Neuronal stem cell (in vitro differentiated cells): ENCODE measurements at regions not wholly inside any gene's neighbourhood (a gene's known extent, or its start where the extent isn't known, plus 50 kb on each side); places are given as distances from the start of the nearest gene placed in this dataset.
A peak's percentile ranks its signal among the peaks of the same experiment; 100 is the strongest.

Experiments
- DNase-seq: peaks from one replicate; pipeline ENCODE4 v3.0.0-alpha.2; 2013; ENCODE audit warnings: low spot score
- H2AFZ ChIP-seq: one replicate; pipeline ENCODE4 v1.6.1; 2013; ENCODE audit warnings: mild to moderate bottlenecking, low read length, inconsistent platforms
- H2AK5ac ChIP-seq: 2 replicates; pipeline ENCODE4 v1.6.1; 2013; ENCODE audit warnings: low read depth, mild to moderate bottlenecking, inconsistent platforms, low read length, moderate library complexity, mixed read lengths
- H2BK120ac ChIP-seq: 2 replicates; pipeline ENCODE4 v1.6.1; 2013; ENCODE audit warnings: low read depth, mild to moderate bottlenecking, inconsistent platforms, low read length, moderate library complexity, mixed read lengths
- H2BK12ac ChIP-seq: one replicate; pipeline ENCODE4 v1.6.1; 2013; ENCODE audit warnings: low read length, inconsistent platforms
- H2BK15ac ChIP-seq: 2 replicates; pipeline ENCODE4 v1.6.1; 2013; ENCODE audit warnings: mild to moderate bottlenecking, low read length, inconsistent platforms, mixed read lengths
- H2BK5ac ChIP-seq: one replicate; pipeline ENCODE4 v1.6.1; 2013; ENCODE audit warnings: inconsistent platforms, mild to moderate bottlenecking, low read length, moderate library complexity
- H3K14ac ChIP-seq: one replicate; pipeline ENCODE4 v1.6.1; 2013; ENCODE audit warnings: low read length, inconsistent platforms
- H3K18ac ChIP-seq: 2 replicates; pipeline ENCODE4 v1.6.1; 2013; ENCODE audit warnings: low read length, inconsistent platforms
- H3K23ac ChIP-seq: 2 replicates; pipeline ENCODE4 v1.6.1; 2013; ENCODE audit warnings: low read depth, mild to moderate bottlenecking, mixed read lengths, low read length, inconsistent platforms; ENCODE audit not compliant: poor library complexity
- H3K27ac ChIP-seq: replicated peaks from 3 replicates; pipeline ENCODE4 v1.5.1; 2013; ENCODE audit warnings: low read length, inconsistent platforms
- H3K27me3 ChIP-seq, 3 experiments: 2 replicates each; pipeline ENCODE4 v1.6.1; 2013; ENCODE audit warnings: low read length in 3 of 3, mild to moderate bottlenecking in 2 of 3, inconsistent platforms in 1 of 3, low read depth in 1 of 3, mixed read lengths in 1 of 3, moderate library complexity in 1 of 3; ENCODE audit not compliant: control insufficient read depth in 3 of 3, insufficient read depth in 3 of 3
- H3K36me3 ChIP-seq, 2 donors: replicated peaks in 1 of 2; 2 replicates each; pipeline ENCODE4 v1.6.1; 2013; ENCODE audit warnings: low read length in 2 of 2; ENCODE audit not compliant: control insufficient read depth in 2 of 2, insufficient read depth in 2 of 2
- H3K4ac ChIP-seq: 2 replicates; pipeline ENCODE4 v1.6.1; 2013; ENCODE audit warnings: inconsistent platforms, mild to moderate bottlenecking, low read length, moderate library complexity
- H3K4me1 ChIP-seq, 2 donors: 1 replicate in 1 of 2; 2 replicates in 1 of 2; pipeline ENCODE4 v1.6.1; 2013; ENCODE audit warnings: low read length in 2 of 2, low read depth in 1 of 2; ENCODE audit not compliant: control insufficient read depth in 2 of 2, insufficient read depth in 1 of 2
- H3K4me2 ChIP-seq: one replicate; pipeline ENCODE4 v1.6.1; 2013; ENCODE audit warnings: mild to moderate bottlenecking, low read length, inconsistent platforms; ENCODE audit not compliant: insufficient read depth, poor library complexity, severe bottlenecking
- H3K4me3 ChIP-seq, 2 donors: 2 replicates each; pipeline ENCODE4 v1.5.1; 2013; ENCODE audit warnings: low read length in 2 of 2, mild to moderate bottlenecking in 2 of 2, inconsistent platforms in 1 of 2, moderate library complexity in 1 of 2
- H3K79me1 ChIP-seq: one replicate; pipeline ENCODE4 v1.6.1; 2013; ENCODE audit warnings: low read depth, mild to moderate bottlenecking, inconsistent platforms, low read length, moderate library complexity
- H3K9ac ChIP-seq: one replicate; pipeline ENCODE4 v1.6.1; 2013; ENCODE audit warnings: mild to moderate bottlenecking, low read depth, low read length, inconsistent platforms; ENCODE audit not compliant: poor library complexity
- H3K9me3 ChIP-seq, 2 donors: replicated peaks in 1 of 2; 2 replicates each; pipeline versions ENCODE3 to v1.6.1; 2013; ENCODE audit warnings: low read length in 2 of 2, mild to moderate bottlenecking in 2 of 2, inconsistent platforms in 1 of 2, low read depth in 1 of 2, mixed read lengths in 1 of 2, moderate library complexity in 1 of 2; ENCODE audit not compliant: control insufficient read depth in 2 of 2, insufficient read depth in 1 of 2
- H4K8ac ChIP-seq: one replicate; pipeline ENCODE4 v1.6.1; 2013; ENCODE audit warnings: low read depth, mild to moderate bottlenecking, inconsistent platforms, low read length, moderate library complexity
- H4K91ac ChIP-seq: one replicate; pipeline ENCODE4 v1.6.1; 2013; ENCODE audit warnings: low read length, low read depth, mild to moderate bottlenecking, inconsistent platforms; ENCODE audit not compliant: poor library complexity
- WGBS, 2 donors: extraction: QIAGEN DNeasy Blood & Tissue Kit; methylation state at CpG; one replicate each; pipeline ENCODE4 v1.1.7; 2013; ENCODE audit warnings: missing lambda C conversion rate in 2 of 2, mixed read lengths in 1 of 2; ENCODE audit not compliant: insufficient read length in 2 of 2, insufficient replicate concordance in 1 of 2; ENCODE audit errors: extremely low coverage in 2 of 2; 5-methylcytosine and 5-hydroxymethylcytosine counted together

GRCh38 chr2:145159676-145160075, 639.8 kb upstream of the ZEB2 start:
- H3K4me3 ChIP-seq = no peak overlapping the region
- H2AK5ac ChIP-seq = no peak overlapping the region

GRCh38 chr2:145157741-145158591, 638.0 kb upstream of the ZEB2 start:
- DNase-seq = no peak
- no peaks in the 10 kb centered on the region for H3K36me3 ChIP-seq
- no peak overlapping the region for H3K18ac ChIP-seq
- no peak overlapping the region for H3K4ac ChIP-seq
- H3K9ac ChIP-seq = no peak overlapping the region
- H2BK12ac ChIP-seq = no peak overlapping the region
- H2BK120ac ChIP-seq = no peak overlapping the region
- H3K79me1 ChIP-seq = no peaks in the 10 kb centered on the region
- H4K91ac ChIP-seq = no peak overlapping the region
- no peak overlapping the region for H2BK15ac ChIP-seq
- H3K4me3 ChIP-seq = peak overlapping the region in 1 of 2 donors; percentile 50
- no peak overlapping the region for H2AK5ac ChIP-seq
- H4K8ac ChIP-seq = no peak overlapping the region
- no peak overlapping the region for H2AFZ ChIP-seq
- peaks cover 0 to 1% of the 10 kb centered on the region in 2 donors for H3K9me3 ChIP-seq
- peaks cover 0 to 2% of the 10 kb centered on the region in 2 donors for H3K4me1 ChIP-seq
- no peak overlapping the region for H2BK5ac ChIP-seq
- H3K23ac ChIP-seq = no peak overlapping the region
- H3K14ac ChIP-seq = peak overlapping the region; percentile 64
- WGBS, 2 donors = no CpG with 5 or more reads among the region's 3 CpGs
- no peak overlapping the region for H3K4me2 ChIP-seq
- H3K27me3 ChIP-seq = no peaks in the 10 kb centered on the region
- H3K27ac ChIP-seq = no peak overlapping the region

More at GRCh38 chr2:145159676-145160075, 639.8 kb upstream of the ZEB2 start:
- no peak overlapping the region for H3K18ac ChIP-seq
- H3K9me3 ChIP-seq = peaks cover 0 to 1% of the 10 kb centered on the region in 2 donors
- H4K8ac ChIP-seq = no peak overlapping the region
- H3K4ac ChIP-seq = no peak overlapping the region
- no peaks in the 10 kb centered on the region for H3K27me3 ChIP-seq
- H2BK5ac ChIP-seq = no peak overlapping the region
- H3K4me1 ChIP-seq = peaks cover 0 to 2% of the 10 kb centered on the region in 2 donors
- H3K27ac ChIP-seq = no peak overlapping the region
- H2AFZ ChIP-seq = no peak overlapping the region
- DNase-seq = no peak
- H2BK15ac ChIP-seq = no peak overlapping the region
- no peak overlapping the region for H3K4me2 ChIP-seq
- H3K23ac ChIP-seq = no peak overlapping the region
- no peaks in the 10 kb centered on the region for H3K79me1 ChIP-seq
- H2BK12ac ChIP-seq = no peak overlapping the region
- H4K91ac ChIP-seq = no peak overlapping the region
- H3K9ac ChIP-seq = no peak overlapping the region
- WGBS, 2 donors = no CpG with 5 or more reads among the region's 2 CpGs
- no peaks in the 10 kb centered on the region for H3K36me3 ChIP-seq
- no peak overlapping the region for H3K14ac ChIP-seq
- no peak overlapping the region for H2BK120ac ChIP-seq

DNA sequence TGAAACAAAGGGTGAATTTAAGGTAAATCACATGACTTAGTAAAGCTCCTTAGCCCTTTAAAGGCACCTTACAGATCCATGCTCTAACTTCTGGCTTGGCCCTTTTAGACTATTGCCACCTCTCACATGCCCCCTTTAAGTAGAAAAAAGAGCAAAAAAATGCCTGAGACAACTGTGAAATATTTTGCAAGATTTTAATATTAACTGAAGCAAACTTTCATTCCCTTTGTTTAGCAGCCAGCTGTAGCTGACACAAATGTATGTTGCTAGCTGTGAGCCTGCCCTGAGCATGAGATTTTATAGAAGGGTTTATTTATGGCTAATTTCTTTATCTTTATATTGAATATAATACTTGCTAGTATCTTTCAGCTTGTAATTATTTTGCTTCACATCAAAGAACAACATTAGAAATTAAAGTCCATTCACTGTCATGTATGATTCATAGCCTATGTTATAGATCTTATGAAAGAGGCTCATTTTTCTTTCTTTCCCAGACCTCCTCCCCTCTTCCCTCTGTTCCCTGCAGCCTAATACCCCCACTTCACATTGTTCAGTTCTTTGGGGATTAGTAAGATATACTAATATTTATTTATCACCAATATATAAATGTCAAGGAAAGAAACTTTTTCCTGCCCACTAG, 637.2 kb upstream of the ZEB2 start:
- Histone ChIP-seq H2AFZ (peak overlapping the region; percentile 32), H3K27me3 (no peaks in the 10 kb centered on the region), H3K79me1 (no peaks in the 10 kb centered on the region), H3K18ac (no peak overlapping the region), H2BK12ac (no peak overlapping the region), H3K23ac (no peak overlapping the region), H2AK5ac (no peak overlapping the region), H2BK120ac (no peak overlapping the region), H3K14ac (no peak overlapping the region), H3K4me1 (peaks cover 0 to 2% of the 10 kb centered on the region in 2 donors), H4K8ac (no peak overlapping the region), H2BK15ac (no peak overlapping the region), H2BK5ac (no peak overlapping the region), H3K4me2 (no peak overlapping the region), H4K91ac (no peak overlapping the region), H3K9me3 (peaks cover 0 to 1% of the 10 kb centered on the region in 2 donors), H3K4ac (no peak overlapping the region), H3K9ac (no peak overlapping the region), H3K27ac (no peak overlapping the region), H3K4me3 (no peak overlapping the region), H3K36me3 (no peaks in the 10 kb centered on the region)
- no peak for DNase-seq

- no peak overlapping the region for H4K91ac ChIP-seq
- H4K8ac ChIP-seq = no peak overlapping the region
- H3K9ac ChIP-seq = no peak overlapping the region
- H3K4me2 ChIP-seq = no peak overlapping the region
- H2BK12ac ChIP-seq = no peak overlapping the region
- WGBS, 2 donors = no CpG with 5 or more reads among the region's 2 CpGs
- H2BK15ac ChIP-seq = no peak overlapping the region
- H3K79me1 ChIP-seq = no peaks in the 10 kb centered on the region
- H3K18ac ChIP-seq = no peak overlapping the region
- no peak overlapping the region for H3K23ac ChIP-seq
- H3K14ac ChIP-seq = no peak overlapping the region
- H3K27me3 ChIP-seq = no peaks in the 10 kb centered on the region
- peaks cover 0 to 2% of the 10 kb centered on the region in 2 donors for H3K4me1 ChIP-seq
- no peak overlapping the region for H3K27ac ChIP-seq
- no peaks in the 10 kb centered on the region for H3K36me3 ChIP-seq
- no peak overlapping the region for H3K4ac ChIP-seq
- no peak overlapping the region for H2BK5ac ChIP-seq
- no peak for DNase-seq
- peaks cover 0 to 1% of the 10 kb centered on the region in 2 donors for H3K9me3 ChIP-seq
- H3K4me3 ChIP-seq = no peak overlapping the region
- no peak overlapping the region for H2AK5ac ChIP-seq
- no peak overlapping the region for H2BK120ac ChIP-seq
- no peak overlapping the region for H2AFZ ChIP-seq
Measured at GRCh38 chr2:145156199-145156598, 636.3 kb upstream of the ZEB2 start.
